ENCODE measurements at regions not wholly inside any gene's neighbourhood (a gene's known extent, or its start where the extent isn't known, plus 50 kb on each side); places are given as distances from the start of the nearest gene placed in this dataset.

- TF ChIP-seq CTCF (IDR thresholded peaks at IDR 0.05) (no peak), POLR2A (IDR thresholded peaks at IDR 0.05) (no peak)
These were observed 163.5 kb upstream of the RUNX1 start for GRCh38 chr21:35212393-35213127.

Data from adrenal gland (tissue), 5 donors.